HG03108 (cell line): ENCODE measurements at regions not wholly inside any gene's neighbourhood (a gene's known extent, or its start where the extent isn't known, plus 50 kb on each side); places are given as distances from the start of the nearest gene placed in this dataset.
"Not testable (repeated sequence)": the region's sequence is repeated elsewhere in the genome, so short reads cannot be mapped to it uniquely, and the experiment has no call there.

Experiments used
- ATAC-seq: cut with Tn5 transposase; IDR thresholded peaks from one replicate; pipeline ENCODE4 v1.9.1; 2021; ENCODE audit warnings: moderate library complexity; ENCODE audit not compliant: unreplicated experiment

DNA sequence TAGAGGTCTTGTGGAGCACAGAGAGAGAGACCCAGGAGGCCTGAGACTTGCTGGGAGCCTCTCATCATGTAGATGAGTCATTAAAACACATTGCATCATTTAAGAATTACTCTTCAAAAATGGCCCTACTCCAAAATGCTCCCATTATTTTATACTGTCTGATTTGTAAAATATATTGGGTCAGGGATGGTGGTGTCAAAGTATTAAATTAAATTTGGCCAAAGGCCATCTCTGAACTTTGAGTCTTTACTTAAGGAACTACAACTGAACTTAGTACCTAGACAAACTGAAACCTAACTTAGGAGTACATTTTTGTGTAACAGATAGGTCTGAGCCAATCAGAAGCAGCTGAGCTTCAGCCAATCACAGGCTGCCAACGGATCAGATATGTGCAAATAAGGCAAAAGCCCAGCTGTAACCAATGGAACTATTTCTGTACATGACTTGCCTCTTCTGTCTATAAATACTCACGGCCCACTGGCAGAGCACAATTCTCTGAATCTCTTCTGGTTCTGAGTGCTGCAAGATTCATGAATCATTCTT is 657.2 kb downstream of the TLE1 start:
- no peak for ATAC-seq

DNA sequence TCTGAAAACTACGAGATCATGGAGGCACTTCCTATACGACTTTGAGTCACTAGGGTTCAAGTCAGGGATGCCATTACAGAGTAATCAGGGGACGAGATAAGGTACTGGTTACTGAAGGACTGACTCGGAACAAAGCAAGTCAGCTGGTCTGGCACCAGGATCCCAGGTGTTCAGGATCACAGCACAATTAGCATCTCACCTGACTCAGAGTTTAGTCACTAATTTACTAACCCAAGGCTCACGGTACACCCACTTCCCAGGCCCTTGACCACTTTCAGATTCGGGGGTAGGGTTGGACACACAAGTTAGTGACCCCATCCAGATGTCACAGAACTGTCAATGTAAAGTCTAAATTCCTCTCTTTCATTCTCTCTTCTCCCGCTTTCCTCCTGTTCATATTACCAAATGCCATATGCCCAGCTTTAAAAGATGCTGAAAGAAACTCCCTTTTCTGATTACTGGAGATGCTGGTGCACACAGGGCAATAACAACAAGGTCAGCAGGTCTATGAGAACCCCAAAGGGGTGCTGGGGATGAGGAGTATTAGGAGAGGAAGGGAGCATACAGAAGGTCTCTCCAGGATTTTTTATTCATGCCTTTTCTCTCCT is 657.8 kb downstream of the TLE1 start:
- no peak for ATAC-seq

DNA sequence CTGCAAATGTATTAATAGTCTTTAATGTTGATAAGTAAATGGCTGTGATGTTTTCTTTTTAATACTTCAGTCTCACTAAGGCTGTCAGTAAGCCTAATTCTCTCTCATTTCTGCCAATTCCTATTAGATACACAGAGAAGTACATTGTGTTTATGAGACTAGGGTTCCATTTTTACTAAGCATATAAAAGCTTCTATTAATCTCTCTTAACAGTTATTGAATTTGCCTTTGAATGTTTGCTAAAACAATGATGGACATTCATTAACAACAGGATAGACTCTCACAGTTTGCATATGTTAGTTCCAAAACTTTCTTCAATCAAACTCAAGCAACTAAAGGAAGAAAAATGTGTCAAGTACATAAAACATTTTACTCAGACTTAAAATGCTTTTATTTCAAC is 659.3 kb downstream of the TLE1 start:
- no peak for ATAC-seq

DNA sequence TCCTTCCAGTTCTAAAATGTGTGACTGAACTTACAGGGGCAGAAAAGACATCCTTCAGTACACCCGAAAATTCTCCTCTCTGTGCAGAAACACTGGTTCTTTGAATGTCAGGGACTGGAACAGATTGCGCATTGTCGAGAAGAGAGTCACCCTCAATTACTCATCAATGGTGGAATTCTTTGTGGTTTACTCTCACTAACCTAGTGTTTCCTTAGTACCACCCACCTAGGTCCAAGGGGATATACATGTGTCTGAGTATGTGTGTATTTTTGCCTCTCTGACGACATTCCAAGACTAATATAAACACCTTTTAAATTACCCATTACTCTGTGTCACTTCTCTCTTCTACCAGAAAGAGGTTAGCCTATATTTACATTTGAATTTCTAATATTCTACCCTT is 660.8 kb downstream of the TLE1 start:
- ATAC-seq = no peak

DNA sequence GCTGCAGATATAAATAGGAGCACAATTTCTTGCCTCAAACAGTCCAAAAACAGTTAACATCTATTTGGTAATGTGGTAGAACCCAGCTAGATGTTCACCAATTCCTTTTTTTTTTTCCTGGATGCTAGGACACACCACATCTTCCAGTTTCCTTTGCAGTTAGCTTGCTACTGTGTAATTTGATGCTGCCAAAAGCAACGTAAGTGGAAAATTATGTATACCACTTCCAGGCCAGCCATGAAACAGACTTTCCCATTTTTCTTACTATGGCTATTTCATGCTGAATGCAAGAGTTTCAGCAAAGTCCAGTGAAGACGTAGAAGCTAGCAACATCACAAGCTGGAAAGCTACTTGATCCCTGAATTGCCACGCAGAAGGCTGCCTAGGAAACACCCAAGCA is 667.2 kb downstream of the TLE1 start:
- ATAC-seq = no peak

DNA sequence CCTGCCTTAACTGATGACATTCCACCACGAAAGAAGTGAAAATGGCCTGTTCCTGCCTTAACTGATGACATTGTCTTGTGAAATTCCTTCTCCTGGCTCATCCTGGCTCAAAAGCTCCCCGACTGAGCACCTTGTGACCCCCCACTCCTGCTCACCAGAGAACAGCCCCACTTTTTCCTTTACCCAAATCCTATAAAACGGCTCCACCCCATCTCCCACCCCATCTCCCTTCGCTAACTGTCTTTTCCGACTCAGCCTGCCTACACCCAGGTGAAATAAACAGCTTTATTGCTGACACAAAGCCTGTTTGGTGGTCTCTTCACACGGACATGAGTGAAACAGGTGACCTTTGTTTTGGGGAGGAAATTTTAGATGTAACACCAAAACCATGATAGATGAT is 674.4 kb downstream of the TLE1 start:
- not testable (repeated sequence) for ATAC-seq

DNA sequence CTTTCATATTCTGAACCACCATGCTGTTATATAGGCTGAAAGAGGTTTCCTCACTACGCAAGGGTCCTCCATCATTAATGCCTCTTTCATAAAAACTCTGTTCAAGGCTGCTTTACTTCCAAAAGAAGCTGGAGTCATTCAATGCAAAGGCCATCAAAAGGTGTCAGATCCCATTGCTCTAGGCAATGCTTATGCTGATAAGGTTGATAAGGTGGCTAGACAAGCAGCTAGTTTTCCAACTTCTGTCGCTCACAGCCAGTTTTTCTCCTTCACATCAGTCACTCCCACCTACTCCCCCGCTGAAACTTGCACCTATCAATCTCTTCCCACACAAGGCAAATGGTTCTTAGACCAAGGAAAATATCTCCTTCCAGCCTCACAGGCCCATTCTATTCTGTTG is 676.2 kb downstream of the TLE1 start:
- ATAC-seq = not testable (repeated sequence)

DNA sequence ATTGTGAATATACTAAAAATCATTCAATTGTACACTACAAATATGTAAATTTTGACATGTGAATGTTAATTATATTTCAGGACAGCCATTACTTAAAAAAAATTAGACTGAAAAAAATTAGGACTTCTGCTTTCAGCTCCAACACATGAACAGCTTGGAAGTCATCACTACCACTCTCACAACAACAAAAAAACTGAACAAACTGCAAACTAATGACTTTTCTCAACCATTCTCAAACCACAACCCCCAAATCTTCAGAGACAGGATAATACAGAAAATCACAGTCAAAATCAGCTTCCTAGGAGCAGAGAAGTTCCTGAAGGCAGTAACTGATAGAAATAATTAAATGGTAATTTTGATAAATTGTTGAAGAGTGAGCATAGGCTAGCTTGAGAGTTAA is 686.4 kb downstream of the TLE1 start:
- ATAC-seq = no peak

DNA sequence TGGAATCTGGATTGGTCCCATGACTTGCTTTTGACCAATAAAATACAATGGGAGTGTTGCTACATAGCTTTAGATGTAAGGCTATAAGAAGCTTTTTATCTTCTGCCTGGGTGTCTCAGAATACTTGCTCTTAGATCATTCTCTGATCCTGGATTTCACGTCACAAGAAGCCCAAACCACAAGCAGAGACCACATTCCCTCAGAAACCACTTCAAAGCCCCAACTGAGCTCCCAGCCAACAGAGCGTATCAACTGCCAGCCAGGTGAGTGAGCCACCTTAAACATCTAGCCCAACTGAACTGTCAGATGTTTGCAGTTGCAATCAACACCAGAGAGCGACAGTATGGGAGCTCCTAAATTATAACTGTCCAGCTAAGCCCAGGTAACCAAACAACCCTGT is 687.1 kb downstream of the TLE1 start:
- no peak for ATAC-seq

DNA sequence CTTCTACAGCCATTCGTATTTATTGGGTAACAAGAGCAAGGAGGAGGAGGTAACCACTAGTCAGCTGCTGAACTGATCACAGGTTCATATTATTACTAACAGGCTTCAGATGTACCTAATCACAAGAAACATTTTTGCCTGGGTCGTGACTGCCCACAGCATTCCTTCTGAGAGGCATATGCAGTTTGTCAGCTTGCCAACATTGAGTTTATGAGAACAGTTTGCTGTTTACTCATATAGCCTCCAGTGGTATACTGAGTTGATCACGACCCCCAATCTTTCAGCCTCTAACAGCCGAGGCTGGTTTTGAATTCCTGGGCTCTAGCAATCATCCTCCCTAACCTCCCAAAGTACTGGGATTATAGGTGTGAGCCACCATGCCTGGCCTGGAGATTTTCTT is 693.6 kb downstream of the TLE1 start:
- ATAC-seq = no peak

DNA sequence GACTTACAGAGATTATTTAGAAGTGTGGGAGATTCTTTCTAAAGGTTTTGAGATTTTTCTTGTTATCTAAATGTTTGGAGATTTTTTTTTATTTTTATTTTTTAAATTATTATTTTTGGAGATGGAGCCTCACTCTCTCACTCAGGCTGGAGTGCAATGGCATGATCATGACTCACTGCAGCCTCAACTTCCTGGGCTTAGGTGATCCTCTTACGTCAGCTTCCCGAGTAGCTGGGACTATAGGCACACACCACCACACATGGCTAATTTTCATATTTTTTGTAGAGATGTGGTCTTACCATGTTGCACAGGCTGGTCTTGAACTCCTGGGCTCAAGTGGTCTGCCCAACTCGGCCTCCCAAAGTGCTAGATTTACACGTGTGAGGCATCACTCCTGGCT is 694.5 kb downstream of the TLE1 start:
- no peak for ATAC-seq

DNA sequence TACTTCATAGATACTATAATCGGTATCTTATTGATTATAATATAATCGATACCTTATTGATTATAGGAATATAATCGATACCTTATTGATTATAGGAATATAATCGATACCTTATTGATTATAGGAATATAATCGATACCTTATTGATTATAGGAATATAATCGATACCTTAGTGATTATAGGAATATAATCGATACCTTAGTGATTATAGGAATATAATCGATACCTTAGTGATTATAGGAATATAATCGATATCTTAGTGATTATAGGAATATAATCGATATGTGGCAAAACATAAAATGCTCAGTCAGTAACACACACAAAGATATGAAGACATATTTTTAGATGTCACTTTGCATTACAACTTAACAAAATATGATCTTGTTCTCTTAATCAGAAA is 703.8 kb downstream of the TLE1 start:
- ATAC-seq = not testable (repeated sequence)

DNA sequence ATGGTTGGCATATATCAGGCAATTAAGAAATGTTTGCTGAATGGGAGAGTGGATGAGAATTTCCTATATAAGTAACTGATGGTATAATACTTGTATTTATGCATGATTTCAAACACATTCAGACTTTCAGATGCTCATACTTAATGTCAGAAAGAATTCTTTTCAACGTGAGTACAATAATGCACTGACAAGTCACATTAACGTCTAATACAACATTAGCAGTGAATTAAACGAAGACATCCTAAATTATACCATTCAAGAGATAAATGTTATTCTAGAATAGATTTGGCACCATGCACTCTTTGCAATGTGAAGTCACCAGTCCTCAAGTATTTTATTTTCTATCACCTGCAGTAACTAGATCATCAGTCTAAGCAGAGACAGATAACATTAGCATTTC is 712.9 kb downstream of the TLE1 start:
- ATAC-seq = no peak

DNA sequence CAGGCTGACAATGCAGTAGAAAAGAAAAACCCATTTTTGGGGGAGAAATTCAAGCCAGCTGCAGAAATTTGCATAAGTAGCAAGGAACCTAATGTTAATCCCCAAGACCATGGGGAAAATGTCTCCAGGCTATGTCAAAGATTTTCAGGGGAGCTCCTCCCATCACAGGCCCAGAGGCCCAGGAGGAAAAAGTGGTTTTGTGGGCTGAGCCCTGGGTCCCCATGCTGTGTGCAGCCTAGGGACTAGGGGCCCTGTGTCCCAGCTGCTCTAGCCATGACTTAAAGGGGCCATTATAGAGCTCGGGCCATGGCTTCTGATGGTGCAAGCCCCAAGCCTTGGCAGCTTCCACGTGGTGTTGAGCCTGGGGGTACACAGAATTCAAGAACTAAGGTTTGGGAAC is 719.0 kb downstream of the TLE1 start:
- not testable (repeated sequence) for ATAC-seq

DNA sequence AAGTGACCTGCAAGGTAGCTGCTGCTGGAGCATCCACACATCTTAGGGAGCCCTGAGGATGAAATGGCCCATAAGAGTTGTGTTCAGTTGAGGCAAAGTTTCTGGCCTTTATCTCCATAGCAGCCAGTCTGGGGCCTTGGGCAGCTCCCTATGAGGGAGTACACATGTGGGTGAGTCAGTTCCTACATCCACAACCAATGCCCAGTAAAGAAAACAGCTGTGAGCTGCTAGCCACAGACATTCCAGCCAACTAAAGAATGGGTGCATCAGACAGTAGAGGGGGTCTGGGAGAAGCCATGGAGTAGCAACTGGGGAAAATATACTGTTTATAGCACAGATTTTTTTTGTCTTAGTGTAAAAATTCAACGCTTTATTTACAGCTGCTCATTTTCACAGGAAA is 720.7 kb downstream of the TLE1 start:
- ATAC-seq = no peak

DNA sequence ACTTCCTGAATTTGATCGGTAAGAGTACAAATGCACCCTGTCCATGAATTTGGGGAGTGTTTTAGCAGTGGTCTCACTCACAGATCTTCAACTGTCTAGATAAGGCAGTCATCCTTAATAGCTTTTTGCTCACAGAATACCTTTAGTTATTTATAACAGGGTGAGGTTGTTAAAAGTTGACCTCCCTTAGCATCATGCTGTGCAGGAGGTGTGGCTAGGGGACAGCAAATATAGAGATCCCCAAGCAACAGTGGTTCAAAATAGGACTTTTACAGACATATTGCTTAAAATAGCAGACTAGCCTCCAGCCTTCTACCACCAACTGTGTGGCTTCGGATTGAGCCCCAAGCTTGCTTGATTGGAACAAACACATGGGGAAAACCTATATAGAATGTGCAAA is 724.4 kb downstream of the TLE1 start:
- ATAC-seq = no peak

DNA sequence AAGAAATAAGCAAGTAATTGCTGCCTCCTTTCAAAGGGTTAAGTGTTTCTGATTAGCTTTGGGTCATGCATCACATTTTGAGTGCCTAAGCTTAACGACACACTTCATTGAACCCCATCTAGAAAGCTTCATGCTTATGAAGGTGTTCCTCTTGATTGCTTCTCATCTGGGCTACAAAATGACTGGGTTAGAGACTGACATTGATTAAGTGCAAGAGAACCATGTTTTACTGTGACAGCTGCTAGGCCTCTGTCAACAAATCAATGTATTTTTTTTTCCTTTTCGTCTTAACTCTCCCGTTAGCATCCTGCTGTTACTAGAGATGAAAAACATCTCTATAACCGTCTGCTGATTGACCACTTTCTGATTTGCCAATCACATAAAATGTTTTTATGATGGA is 725.0 kb downstream of the TLE1 start:
- ATAC-seq = no peak

DNA sequence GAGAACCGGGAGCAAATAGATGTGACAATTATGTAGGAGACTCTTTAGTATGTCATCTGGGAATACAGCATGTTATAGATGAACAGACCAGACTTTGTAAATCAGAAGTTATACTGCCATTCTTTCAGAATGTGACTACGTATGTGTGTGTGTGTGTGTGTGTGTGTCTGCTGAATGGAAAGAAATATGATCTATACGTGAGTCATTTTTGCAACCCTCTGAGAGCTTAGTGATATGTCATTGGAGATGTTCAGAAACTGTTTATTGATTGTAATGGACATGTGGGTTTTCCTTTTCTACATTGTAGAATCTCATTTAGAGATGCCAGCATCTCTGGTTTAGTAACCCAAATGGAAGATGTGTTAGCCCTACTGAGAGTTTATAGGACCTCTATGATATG is 731.5 kb downstream of the TLE1 start:
- ATAC-seq = no peak

DNA sequence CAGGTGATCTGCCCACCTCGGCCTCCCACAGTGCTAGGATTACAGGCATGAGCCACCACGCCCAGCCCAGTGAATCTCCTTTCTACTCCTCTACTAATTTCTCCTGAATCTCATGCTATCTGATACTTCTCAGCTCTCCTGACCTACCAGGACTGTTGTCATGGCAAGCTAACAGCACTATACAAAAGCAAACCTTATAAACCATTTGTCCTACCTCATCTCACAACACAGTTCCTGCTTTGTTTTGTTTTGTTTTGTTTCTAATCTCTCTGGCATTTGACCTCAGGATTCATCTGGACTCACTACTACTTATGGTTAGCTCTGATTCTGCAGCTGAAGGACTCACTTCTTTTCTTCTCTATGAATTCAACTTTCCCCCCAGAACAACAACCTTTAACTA is 734.8 kb downstream of the TLE1 start:
- no peak for ATAC-seq

DNA sequence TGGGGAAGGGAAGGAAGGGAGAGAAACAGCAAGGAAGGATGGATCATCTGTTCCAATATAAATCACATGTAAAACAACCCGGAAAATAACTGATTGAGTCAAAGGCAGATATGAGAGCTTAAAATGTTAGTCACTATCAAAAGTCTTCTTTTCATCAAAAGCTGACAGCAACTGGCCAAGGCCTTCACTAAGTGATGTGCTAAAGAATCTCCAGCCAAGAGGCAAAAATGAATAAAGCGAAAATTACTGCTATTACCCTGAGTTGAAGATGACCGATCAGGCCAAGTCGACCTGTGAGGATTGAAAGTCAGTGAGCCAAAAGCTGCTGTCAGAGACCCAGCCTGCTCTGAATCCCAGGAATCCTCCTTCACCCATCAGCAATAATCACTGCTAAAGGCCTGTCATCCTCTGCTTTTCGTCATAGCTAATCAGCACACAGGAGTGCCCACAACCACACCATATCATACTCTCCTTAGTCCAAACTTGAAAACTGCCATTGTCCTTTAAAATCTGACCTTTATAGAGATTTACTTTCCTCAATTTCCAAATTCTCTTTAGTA is 736.9 kb downstream of the TLE1 start:
- no peak for ATAC-seq

DNA sequence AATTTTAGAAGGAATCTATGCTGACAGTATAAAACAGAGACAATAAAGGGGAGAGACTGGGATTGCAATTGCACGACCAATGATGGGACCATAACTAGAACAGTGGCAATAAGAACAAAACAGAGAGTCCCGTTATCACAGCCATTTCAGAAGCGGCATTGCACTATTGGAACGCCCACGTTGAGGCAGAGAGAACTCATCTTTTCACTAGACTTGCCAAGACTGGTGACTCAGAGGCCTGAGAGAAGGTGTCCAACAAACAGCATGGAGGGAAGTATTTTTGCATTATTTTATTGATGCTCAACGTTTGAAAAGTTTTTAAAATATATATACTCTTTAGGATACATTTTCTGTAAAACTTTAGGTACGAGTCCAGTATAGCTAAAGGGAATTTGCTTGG is 737.7 kb downstream of the TLE1 start:
- ATAC-seq = no peak

DNA sequence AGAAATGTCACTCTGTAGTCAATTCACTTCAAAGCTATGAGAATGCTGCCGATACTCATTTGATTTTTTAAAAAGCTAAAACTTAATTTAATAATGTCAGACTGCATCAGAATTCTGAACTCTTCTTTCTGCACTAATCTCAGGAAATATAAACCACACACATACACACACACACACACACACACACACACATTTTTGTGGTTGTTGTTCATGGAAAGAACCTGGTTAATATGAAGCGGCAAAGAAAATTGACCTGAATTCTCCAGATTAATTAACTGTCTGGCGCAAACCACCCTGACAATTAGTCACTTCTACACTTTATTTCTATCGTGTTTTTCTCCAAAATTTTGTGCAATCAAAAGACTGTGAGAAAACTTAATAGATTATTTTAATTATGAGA is 740.5 kb downstream of the TLE1 start:
- no peak for ATAC-seq

DNA sequence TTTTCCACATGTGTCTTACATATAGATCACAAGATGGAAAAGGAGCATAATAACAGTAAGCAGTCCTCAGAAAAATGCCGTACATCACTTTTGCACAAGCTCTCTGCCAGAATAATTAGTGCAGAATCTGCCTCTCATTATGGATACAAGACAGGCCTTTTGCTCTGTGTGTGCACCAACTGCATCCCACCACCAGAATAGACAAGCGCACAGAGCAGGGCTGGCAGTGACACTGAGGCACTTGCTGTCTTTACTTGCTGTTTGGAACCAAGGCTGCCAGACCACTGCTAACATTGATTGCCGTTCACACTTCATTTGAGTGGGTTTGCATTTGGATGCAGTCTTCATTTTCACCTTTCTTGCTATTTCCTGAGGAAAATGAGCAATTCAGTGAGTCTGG is 741.3 kb downstream of the TLE1 start:
- no peak for ATAC-seq
